ENCODE measurements at regions not wholly inside any gene's neighbourhood (a gene's known extent, or its start where the extent isn't known, plus 50 kb on each side); places are given as distances from the start of the nearest gene placed in this dataset.

DNA sequence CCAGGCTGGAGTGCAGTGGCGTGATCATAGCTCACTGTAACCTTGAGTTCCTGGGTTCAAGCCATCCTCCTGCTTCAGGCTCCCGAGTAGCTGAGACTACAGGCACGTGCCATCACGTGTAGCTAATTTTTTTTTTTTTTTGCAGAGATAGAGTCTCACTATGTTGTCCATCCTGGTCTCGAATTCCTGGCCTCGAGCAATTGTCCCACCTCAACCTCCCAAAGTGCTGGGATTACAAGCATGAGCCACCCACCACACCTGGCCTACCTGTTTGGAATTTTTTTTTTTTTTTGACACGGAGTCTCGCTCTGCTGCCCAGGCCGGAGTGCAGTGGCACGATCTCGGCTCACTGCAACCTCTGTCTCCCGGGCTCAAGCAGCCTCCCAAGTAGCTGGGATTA lies 117.1 kb upstream of the PARD3 start:
- no peak overlapping the region for H3K4me3 ChIP-seq (replicated peaks in 1 of 3; ENCODE audit: low read depth in 2 of 3, low read length in 3 of 3)
- H4K20me1 ChIP-seq (ENCODE audit: insufficient read depth, low read length), result no peaks in the 10 kb centered on the region
- no peak overlapping the region for H2AFZ ChIP-seq (ENCODE audit: insufficient read depth, low read depth, low read length, poor library complexity, severe bottlenecking)
- H3K27me3 ChIP-seq (ENCODE audit: control insufficient read depth in 2 of 2, insufficient read depth in 2 of 2, low read length in 2 of 2), result no peaks in the 10 kb centered on the region
- H3K4me1 ChIP-seq (ENCODE audit: control insufficient read depth in 1 of 2, insufficient read depth in 2 of 2, low read length in 2 of 2), result no peaks in the 10 kb centered on the region
- H3K27ac ChIP-seq (ENCODE audit: low read depth in 1 of 2, low read length in 2 of 2), result no peak overlapping the region
- Mint-ChIP-seq H3K36me3 (no peaks in the 10 kb centered on the region), H3K27ac (no peak overlapping the region), H3K4me3 (no peak overlapping the region), H3K4me1 (no peaks in the 10 kb centered on the region), H3K27me3 (ENCODE audit: low read depth in 3 of 3) (peaks cover 2 to 10% (median 7%) of the 10 kb centered on the region in 3 donors), H3K9me3 (peaks cover 0 to 8% (median 1%) of the 10 kb centered on the region in 7 donors)
- WGBS (ENCODE audit: insufficient coverage), result 92% methylated on average over 5 of the region's 12 CpGs
- TF ChIP-seq, protein P1, sequence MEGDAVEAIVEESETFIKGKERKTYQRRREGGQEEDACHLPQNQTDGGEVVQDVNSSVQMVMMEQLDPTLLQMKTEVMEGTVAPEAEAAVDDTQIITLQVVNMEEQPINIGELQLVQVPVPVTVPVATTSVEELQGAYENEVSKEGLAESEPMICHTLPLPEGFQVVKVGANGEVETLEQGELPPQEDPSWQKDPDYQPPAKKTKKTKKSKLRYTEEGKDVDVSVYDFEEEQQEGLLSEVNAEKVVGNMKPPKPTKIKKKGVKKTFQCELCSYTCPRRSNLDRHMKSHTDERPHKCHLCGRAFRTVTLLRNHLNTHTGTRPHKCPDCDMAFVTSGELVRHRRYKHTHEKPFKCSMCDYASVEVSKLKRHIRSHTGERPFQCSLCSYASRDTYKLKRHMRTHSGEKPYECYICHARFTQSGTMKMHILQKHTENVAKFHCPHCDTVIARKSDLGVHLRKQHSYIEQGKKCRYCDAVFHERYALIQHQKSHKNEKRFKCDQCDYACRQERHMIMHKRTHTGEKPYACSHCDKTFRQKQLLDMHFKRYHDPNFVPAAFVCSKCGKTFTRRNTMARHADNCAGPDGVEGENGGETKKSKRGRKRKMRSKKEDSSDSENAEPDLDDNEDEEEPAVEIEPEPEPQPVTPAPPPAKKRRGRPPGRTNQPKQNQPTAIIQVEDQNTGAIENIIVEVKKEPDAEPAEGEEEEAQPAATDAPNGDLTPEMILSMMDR (IDR thresholded peaks at IDR 0.05), result no peak
- no peaks in the 10 kb centered on the region for H3K79me2 ChIP-seq (ENCODE audit: insufficient read depth, low read length)
- intact Hi-C loops (cut with micrococcal nuclease), result no loop called here
- no peaks in the 10 kb centered on the region for H3K36me3 ChIP-seq (replicated peaks in 1 of 2; ENCODE audit: control insufficient read depth in 1 of 2, insufficient read depth in 2 of 2, low read length in 2 of 2)
- H3K9me3 ChIP-seq (replicated peaks in 1 of 2; ENCODE audit: control insufficient read depth in 1 of 2, insufficient read depth in 1 of 2, low read length in 2 of 2), result no peaks in the 10 kb centered on the region
- no peak overlapping the region for H3K4me2 ChIP-seq (replicated peaks; ENCODE audit: extremely low read depth, low read length, poor library complexity, severe bottlenecking)
- no peak overlapping the region for H3K9ac ChIP-seq (ENCODE audit: insufficient read depth, low read length, poor library complexity, severe bottlenecking)
- no peak for DNase-seq

DNA sequence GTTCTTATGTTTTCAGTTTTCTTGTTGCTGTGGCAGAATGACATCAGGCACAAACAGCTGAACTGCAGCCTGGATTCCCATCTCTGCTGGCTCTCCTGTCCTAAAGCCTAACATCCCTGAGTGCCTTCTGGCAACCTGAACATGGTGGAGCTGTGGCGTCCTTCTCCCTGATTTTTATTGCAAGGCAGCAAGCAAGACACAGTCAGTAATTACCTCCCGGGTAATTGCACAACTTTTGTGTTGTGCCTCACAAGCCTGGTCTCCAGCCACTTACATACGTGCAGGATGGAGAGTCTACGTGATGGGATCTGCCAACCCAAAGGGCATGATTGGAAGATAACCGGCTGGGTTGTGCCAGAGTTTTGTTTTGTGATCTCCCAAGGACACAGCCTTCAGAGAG lies 116.1 kb upstream of the PARD3 start:
- H3K9ac ChIP-seq (ENCODE audit: insufficient read depth, low read length, poor library complexity, severe bottlenecking), result no peak overlapping the region
- intact Hi-C loops (cut with micrococcal nuclease), result no loop called here
- Mint-ChIP-seq H3K27ac (peak overlapping the region in 1 of 7 donors; percentile 7), H3K9me3 (peaks cover 0 to 8% (median 2%) of the 10 kb centered on the region in 7 donors), H3K36me3 (no peaks in the 10 kb centered on the region), H3K4me3 (no peak overlapping the region), H3K27me3 (ENCODE audit: low read depth in 3 of 3) (peaks cover 2 to 8% (median 7%) of the 10 kb centered on the region in 3 donors), H3K4me1 (no peaks in the 10 kb centered on the region)
- no peaks in the 10 kb centered on the region for H3K9me3 ChIP-seq (replicated peaks in 1 of 2; ENCODE audit: control insufficient read depth in 1 of 2, insufficient read depth in 1 of 2, low read length in 2 of 2)
- H3K4me1 ChIP-seq (ENCODE audit: control insufficient read depth in 1 of 2, insufficient read depth in 2 of 2, low read length in 2 of 2), result no peaks in the 10 kb centered on the region
- no peaks in the 10 kb centered on the region for H4K20me1 ChIP-seq (ENCODE audit: insufficient read depth, low read length)
- no peaks in the 10 kb centered on the region for H3K36me3 ChIP-seq (replicated peaks in 1 of 2; ENCODE audit: control insufficient read depth in 1 of 2, insufficient read depth in 2 of 2, low read length in 2 of 2)
- 68% methylated on average over 4 of the region's 5 CpGs for WGBS (ENCODE audit: insufficient coverage)
- H2AFZ ChIP-seq (ENCODE audit: insufficient read depth, low read depth, low read length, poor library complexity, severe bottlenecking), result no peak overlapping the region
- no peaks in the 10 kb centered on the region for H3K27me3 ChIP-seq (ENCODE audit: control insufficient read depth in 2 of 2, insufficient read depth in 2 of 2, low read length in 2 of 2)
- DNase-seq, result no peak
- H3K79me2 ChIP-seq (ENCODE audit: insufficient read depth, low read length), result no peaks in the 10 kb centered on the region
- H3K4me3 ChIP-seq (replicated peaks in 1 of 3; ENCODE audit: low read depth in 2 of 3, low read length in 3 of 3), result no peak overlapping the region
- TF ChIP-seq, protein P1 (IDR thresholded peaks at IDR 0.05), result no peak
- no peak overlapping the region for H3K27ac ChIP-seq (ENCODE audit: low read depth in 1 of 2, low read length in 2 of 2)
- H3K4me2 ChIP-seq (replicated peaks; ENCODE audit: extremely low read depth, low read length, poor library complexity, severe bottlenecking), result no peak overlapping the region

Measured in CD14-positive monocyte (primary cell).